ENCODE measurements at regions not wholly inside any gene's neighbourhood (a gene's known extent, or its start where the extent isn't known, plus 50 kb on each side); places are given as distances from the start of the nearest gene placed in this dataset.

GRCh38 chr12:39127401-39127800 is 222.0 kb upstream of the CPNE8 start:
- DNase-seq (ENCODE audit: low read depth in 2 of 3, low spot score in 2 of 3), result no peak

GRCh38 chr12:39125566-39125965 is 220.2 kb upstream of the CPNE8 start:
- no peak for DNase-seq (ENCODE audit: low read depth in 2 of 3, low spot score in 2 of 3)

GRCh38 chr12:39124768-39125167 is 219.4 kb upstream of the CPNE8 start:
- DNase-seq (ENCODE audit: low read depth in 2 of 3, low spot score in 2 of 3), result no peak

- no peak for DNase-seq (ENCODE audit: low read depth in 2 of 3, low spot score in 2 of 3)
Observed at GRCh38 chr12:39123580-39124253, 218.3 kb upstream of the CPNE8 start.

GRCh38 chr12:39122562-39123204 is 217.3 kb upstream of the CPNE8 start:
- no peak for DNase-seq (ENCODE audit: low read depth in 2 of 3, low spot score in 2 of 3)

- no peak for DNase-seq (ENCODE audit: low read depth in 2 of 3, low spot score in 2 of 3)
Observed at GRCh38 chr12:39116861-39117260, 211.5 kb upstream of the CPNE8 start.

- no peak for DNase-seq (ENCODE audit: low read depth in 2 of 3, low spot score in 2 of 3)
Observed at GRCh38 chr12:39112064-39112463, 206.7 kb upstream of the CPNE8 start.

- no peak for DNase-seq (ENCODE audit: low read depth in 2 of 3, low spot score in 2 of 3)
Observed at GRCh38 chr12:39105111-39105510, 199.7 kb upstream of the CPNE8 start.

GRCh38 chr12:39103552-39104165 is 198.3 kb upstream of the CPNE8 start:
- no peak for DNase-seq (ENCODE audit: low read depth in 2 of 3, low spot score in 2 of 3)

- DNase-seq (ENCODE audit: low read depth in 2 of 3, low spot score in 2 of 3), result no peak
Observed at GRCh38 chr12:39102474-39103209, 197.3 kb upstream of the CPNE8 start.

- DNase-seq (ENCODE audit: low read depth in 2 of 3, low spot score in 2 of 3), result no peak
Observed at GRCh38 chr12:39095636-39096330, 190.4 kb upstream of the CPNE8 start.

GRCh38 chr12:39081910-39082309 is 176.5 kb upstream of the CPNE8 start:
- no peak for DNase-seq (ENCODE audit: low read depth in 2 of 3, low spot score in 2 of 3)

GRCh38 chr12:39077226-39077625 is 171.8 kb upstream of the CPNE8 start:
- no peak for DNase-seq (ENCODE audit: low read depth in 2 of 3, low spot score in 2 of 3)

- DNase-seq (ENCODE audit: low read depth in 2 of 3, low spot score in 2 of 3), result no peak
Observed at GRCh38 chr12:39074063-39074462, 168.7 kb upstream of the CPNE8 start.

GRCh38 chr12:39072658-39073057 is 167.3 kb upstream of the CPNE8 start:
- no peak for DNase-seq (ENCODE audit: low read depth in 2 of 3, low spot score in 2 of 3)

GRCh38 chr12:39071611-39072010 is 166.2 kb upstream of the CPNE8 start:
- no peak for DNase-seq (ENCODE audit: low read depth in 2 of 3, low spot score in 2 of 3)

GRCh38 chr12:39070775-39071174 is 165.4 kb upstream of the CPNE8 start:
- DNase-seq (ENCODE audit: low read depth in 2 of 3, low spot score in 2 of 3), result no peak

- DNase-seq (ENCODE audit: low read depth in 2 of 3, low spot score in 2 of 3), result no peak
Observed at GRCh38 chr12:39065455-39065854, 160.1 kb upstream of the CPNE8 start.

GRCh38 chr12:39064708-39065107 is 159.3 kb upstream of the CPNE8 start:
- no peak for DNase-seq (ENCODE audit: low read depth in 2 of 3, low spot score in 2 of 3)

GRCh38 chr12:39062266-39062996 is 157.0 kb upstream of the CPNE8 start:
- DNase-seq (ENCODE audit: low read depth in 2 of 3, low spot score in 2 of 3), result no peak

GRCh38 chr12:39061576-39061975 is 156.2 kb upstream of the CPNE8 start:
- no peak for DNase-seq (ENCODE audit: low read depth in 2 of 3, low spot score in 2 of 3)
